ENCODE measurements at regions not wholly inside any gene's neighbourhood (a gene's known extent, or its start where the extent isn't known, plus 50 kb on each side); places are given as distances from the start of the nearest gene placed in this dataset.

DNA sequence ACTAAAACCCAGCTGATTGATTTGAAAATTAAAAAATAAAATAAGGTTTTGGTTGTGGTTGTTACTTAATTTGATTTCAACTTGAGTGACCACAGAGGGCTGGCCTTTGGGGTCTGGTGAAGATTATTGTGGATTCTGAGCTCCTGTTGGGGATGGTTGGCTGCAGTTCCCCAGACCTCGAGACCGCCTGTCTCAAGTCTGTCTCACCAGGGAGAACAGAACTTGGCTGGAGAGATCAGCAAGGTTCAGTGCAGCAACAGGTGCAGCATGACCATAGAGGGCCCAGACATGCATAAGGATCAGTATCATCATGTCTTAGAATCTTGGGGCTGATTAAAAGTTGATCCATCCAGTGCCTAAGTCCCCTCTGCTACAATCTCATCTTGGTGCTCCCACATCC, 491.9 kb downstream of the BCOR start:
- no peak overlapping the region for H3K4me3 ChIP-seq (ENCODE audit: low read depth, low read length)
- TF ChIP-seq CTCF (IDR thresholded peaks at IDR 0.05; ENCODE audit: borderline replicate concordance, insufficient read depth, low read depth, low read length): no peak

GRCh38 chrX:39609941-39610340, 487.8 kb downstream of the BCOR start:
- no peak for TF ChIP-seq CTCF (IDR thresholded peaks at IDR 0.05; ENCODE audit: borderline replicate concordance, insufficient read depth, low read depth, low read length)
- no peak overlapping the region for H3K4me3 ChIP-seq (ENCODE audit: low read depth, low read length)

DNA sequence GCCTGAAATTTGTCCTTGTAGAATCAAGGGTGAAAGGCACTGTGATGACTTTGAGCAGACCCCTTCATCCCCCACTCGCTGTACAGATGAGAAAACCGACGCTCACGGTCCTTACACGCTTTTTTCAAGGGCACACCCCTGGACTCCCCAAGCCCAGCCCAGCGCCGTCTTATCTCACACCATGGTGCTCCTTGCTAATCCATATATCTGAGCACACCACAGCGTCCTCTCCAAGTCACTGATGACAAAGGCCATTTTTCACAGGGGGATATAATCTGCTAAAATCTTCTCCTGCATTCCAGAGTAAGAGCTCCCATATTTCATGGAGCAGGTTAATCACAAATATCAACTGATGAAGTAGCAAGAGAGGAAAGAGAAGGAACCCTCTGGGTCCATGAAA, 486.3 kb downstream of the BCOR start:
- no peak for TF ChIP-seq CTCF (IDR thresholded peaks at IDR 0.05; ENCODE audit: borderline replicate concordance, insufficient read depth, low read depth, low read length)
- H3K4me3 ChIP-seq (ENCODE audit: low read depth, low read length): no peak overlapping the region

DNA sequence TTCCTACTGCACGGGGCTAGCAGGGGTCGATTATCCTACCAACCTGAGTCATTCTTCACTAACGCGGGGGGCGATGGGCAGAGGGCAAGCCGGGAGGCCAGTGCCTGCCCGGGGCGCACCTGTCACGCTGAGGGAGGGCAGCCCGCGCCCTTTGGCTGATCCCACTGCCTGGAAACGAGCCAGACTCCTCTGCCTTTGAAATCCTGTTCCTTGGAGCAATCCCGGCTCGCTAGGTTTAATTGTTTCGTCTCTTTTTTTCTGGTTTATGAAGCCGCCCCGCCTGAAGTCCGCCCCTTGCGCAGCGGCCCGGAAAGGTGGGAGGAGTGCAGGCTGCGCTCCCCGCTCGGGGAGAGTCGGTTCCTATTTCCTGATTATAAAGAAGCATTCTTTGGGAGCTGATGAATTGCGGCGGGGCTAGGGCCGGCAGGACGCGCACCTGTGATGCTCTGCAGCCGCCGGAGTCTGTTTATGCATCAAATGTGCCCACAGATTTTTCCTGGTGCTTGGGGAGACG, 484.2 kb downstream of the BCOR start:
- H3K4me3 ChIP-seq (ENCODE audit: low read depth, low read length): no peak overlapping the region
- TF ChIP-seq CTCF (IDR thresholded peaks at IDR 0.05; ENCODE audit: borderline replicate concordance, insufficient read depth, low read depth, low read length): no peak

DNA sequence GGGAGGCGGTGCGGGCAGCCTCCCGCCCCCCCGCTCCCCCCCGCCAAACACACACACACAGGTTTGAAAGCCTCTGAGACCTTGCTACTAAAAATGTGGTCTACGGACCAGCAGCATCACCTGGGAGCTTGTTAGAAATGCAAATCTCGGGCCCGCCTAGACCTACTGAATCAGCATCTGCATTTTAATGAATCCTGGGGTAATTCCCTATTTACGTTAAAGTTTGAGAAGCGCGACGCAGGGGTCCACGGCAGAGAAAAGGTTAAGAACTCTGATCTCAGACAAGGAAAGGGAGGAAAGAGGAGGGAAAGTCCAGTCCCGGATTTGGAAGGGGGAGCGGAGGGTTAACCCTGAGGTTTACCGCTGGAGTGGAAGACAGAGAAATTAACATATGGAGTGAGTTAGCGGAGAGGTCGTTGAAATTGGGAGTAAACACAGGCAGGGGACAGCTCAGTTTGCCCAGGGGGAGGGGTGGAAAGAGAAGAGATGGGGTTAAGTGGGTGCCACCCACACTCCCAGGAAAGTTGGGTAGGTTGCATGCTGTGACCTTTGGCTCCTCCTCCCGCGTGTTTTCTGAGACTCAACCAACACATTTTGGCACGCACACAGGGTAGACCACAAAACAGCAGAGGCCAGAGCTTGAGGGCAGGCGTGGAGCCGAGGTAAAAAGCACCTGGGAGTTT, 483.6 kb downstream of the BCOR start:
- no peak for TF ChIP-seq CTCF (IDR thresholded peaks at IDR 0.05; ENCODE audit: borderline replicate concordance, insufficient read depth, low read depth, low read length)
- H3K4me3 ChIP-seq (ENCODE audit: low read depth, low read length): peak overlapping the region; percentile 21

DNA sequence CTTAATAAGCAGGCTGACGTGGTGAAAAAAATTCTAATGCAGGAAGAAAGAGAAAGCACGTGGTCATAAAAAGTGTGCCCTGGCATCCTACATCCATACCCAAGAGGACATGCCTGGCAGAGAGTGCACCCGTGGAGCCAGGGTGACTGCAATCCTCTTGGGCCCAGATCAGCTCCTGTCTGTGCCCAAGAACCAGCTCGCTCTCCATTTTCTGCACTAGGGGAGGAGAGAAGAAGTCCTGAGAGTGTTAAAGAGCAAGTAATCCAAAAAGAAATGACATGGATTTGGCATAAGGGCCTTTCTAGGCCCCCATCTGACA, 483.1 kb downstream of the BCOR start:
- TF ChIP-seq CTCF (IDR thresholded peaks at IDR 0.05; ENCODE audit: borderline replicate concordance, insufficient read depth, low read depth, low read length): no peak
- no peak overlapping the region for H3K4me3 ChIP-seq (ENCODE audit: low read depth, low read length)

GRCh38 chrX:39616098-39616729, 481.5 kb downstream of the BCOR start:
- TF ChIP-seq CTCF (IDR thresholded peaks at IDR 0.05; ENCODE audit: borderline replicate concordance, insufficient read depth, low read depth, low read length): no peak
- no peak overlapping the region for H3K4me3 ChIP-seq (ENCODE audit: low read depth, low read length)

All from GM12875 (cell line).